HCT116 (cell line): ENCODE measurements at regions not wholly inside any gene's neighbourhood (a gene's known extent, or its start where the extent isn't known, plus 50 kb on each side); places are given as distances from the start of the nearest gene placed in this dataset.

Source experiments
- ATF3 ChIP-seq: IDR thresholded peaks from 2 replicates; pipeline ENCODE4 v1.6.1; 2012
- CEBPB ChIP-seq: IDR thresholded peaks from 2 replicates; pipeline ENCODE4 v1.6.1; 2012; ENCODE audit warnings: low read depth
- CTCF ChIP-seq, 3 experiments: fragments of 200-600 bp in 1 of 3; sonication (generic) in 1 of 3; IDR thresholded peaks in 2 of 3; conservative IDR thresholded peaks in 1 of 3; 2 replicates each; pipeline ENCODE4 v1.5.1; 2012 to 2017; ENCODE audit warnings: low read depth in 2 of 3, low read length in 2 of 3, antibody characterized with exemption in 1 of 3, borderline replicate concordance in 1 of 3, control low read depth in 1 of 3, mild to moderate bottlenecking in 1 of 3, mixed read lengths in 1 of 3, mixed run types in 1 of 3, moderate library complexity in 1 of 3; ENCODE audit not compliant: insufficient read depth in 1 of 3
- EZH2phosphoT487 ChIP-seq: fragments of 200-600 bp; IDR thresholded peaks from 2 replicates; pipeline ENCODE4 v1.6.1; 2018; ENCODE audit warnings: antibody characterized with exemption, borderline replicate concordance
- POLR2AphosphoS5 ChIP-seq: IDR thresholded peaks from 2 replicates; pipeline ENCODE4 v1.6.1; 2011; ENCODE audit warnings: mild to moderate bottlenecking, low read depth, low read length, moderate library complexity
- RAD21 ChIP-seq: IDR thresholded peaks from 2 replicates; pipeline ENCODE4 v1.6.1; 2012; ENCODE audit warnings: low read depth, mild to moderate bottlenecking
- YY1 ChIP-seq: IDR thresholded peaks from 2 replicates; pipeline ENCODE4 v1.6.1; 2011; ENCODE audit warnings: low read length, low read depth, moderate library complexity, mild to moderate bottlenecking; ENCODE audit not compliant: insufficient replicate concordance; ENCODE audit errors: extremely low read depth

DNA sequence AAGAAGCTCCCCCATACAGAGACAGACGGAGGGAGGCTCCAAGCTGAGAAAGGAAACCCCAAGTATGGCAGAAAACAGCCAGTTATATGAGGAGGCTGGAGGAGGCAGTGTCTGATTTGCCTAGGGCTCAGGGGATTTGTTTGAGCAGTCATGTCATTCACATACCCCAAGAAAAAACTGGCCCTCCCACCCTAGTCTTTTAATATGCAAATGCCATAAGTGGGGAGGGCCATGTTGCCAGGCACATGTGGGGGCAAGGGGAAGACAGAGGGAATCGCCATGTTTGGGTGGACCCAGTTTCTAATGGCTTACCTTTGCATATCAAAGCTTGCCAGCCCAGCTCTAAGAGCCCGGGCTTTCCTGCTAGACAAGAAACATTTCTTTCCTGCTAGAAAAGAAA lies 1163.8 kb downstream of the TAF11L14 start:
- no peak for TF ChIP-seq POLR2AphosphoS5
- TF ChIP-seq CTCF (IDR thresholded peaks at IDR 0.05 in 2 of 3, conservative IDR thresholded peaks at IDR 0.05 in 1 of 3; ENCODE audit: borderline replicate concordance in 1 of 3, insufficient read depth in 1 of 3, low read depth in 2 of 3, low read length in 2 of 3): no peak
- no peak for TF ChIP-seq EZH2phosphoT487
- TF ChIP-seq RAD21: no peak
- TF ChIP-seq ATF3: no peak
- no peak for TF ChIP-seq YY1
- no peak for TF ChIP-seq CEBPB
